ENCODE measurements at regions not wholly inside any gene's neighbourhood (a gene's known extent, or its start where the extent isn't known, plus 50 kb on each side); places are given as distances from the start of the nearest gene placed in this dataset.

DNA sequence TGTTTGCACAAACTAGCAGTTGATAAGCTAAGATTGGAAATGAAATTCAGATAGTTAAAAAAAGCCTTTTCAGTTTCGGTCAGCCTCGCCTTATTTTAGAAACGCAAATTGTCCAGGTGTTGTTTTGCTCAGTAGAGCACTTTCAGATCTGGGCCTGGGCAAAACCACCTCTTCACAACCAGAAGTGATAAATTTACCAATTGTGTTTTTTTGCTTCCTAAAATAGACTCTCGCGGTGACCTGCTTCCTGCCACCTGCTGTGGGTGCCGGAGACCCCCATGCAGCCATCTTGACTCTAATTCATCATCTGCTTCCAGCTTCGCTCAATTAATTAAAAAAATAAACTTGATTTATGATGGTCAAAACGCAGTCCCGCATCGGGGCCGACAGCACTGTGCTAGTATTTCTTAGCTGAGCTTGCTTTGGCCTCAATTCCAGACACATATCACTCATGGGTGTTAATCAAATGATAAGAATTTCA, 335.6 kb downstream of the TMEM121 start:
- Histone ChIP-seq H3K4me3 (ENCODE audit: low read depth in 1 of 2, low read length in 2 of 2) (no peak overlapping the region), H3K4me1 (ENCODE audit: control insufficient read depth in 1 of 2, insufficient read depth in 2 of 2, low read length in 2 of 2) (no peaks in the 10 kb centered on the region), H3K36me3 (ENCODE audit: control insufficient read depth in 1 of 2, insufficient read depth in 2 of 2, low read length in 2 of 2) (no peaks in the 10 kb centered on the region), H3K27ac (ENCODE audit: low read length) (no peak overlapping the region), H3K9me3 (ENCODE audit: control insufficient read depth in 1 of 2, low read length in 2 of 2) (no peaks in the 10 kb centered on the region), H3K27me3 (ENCODE audit: low read depth, low read length) (no peaks in the 10 kb centered on the region)

DNA sequence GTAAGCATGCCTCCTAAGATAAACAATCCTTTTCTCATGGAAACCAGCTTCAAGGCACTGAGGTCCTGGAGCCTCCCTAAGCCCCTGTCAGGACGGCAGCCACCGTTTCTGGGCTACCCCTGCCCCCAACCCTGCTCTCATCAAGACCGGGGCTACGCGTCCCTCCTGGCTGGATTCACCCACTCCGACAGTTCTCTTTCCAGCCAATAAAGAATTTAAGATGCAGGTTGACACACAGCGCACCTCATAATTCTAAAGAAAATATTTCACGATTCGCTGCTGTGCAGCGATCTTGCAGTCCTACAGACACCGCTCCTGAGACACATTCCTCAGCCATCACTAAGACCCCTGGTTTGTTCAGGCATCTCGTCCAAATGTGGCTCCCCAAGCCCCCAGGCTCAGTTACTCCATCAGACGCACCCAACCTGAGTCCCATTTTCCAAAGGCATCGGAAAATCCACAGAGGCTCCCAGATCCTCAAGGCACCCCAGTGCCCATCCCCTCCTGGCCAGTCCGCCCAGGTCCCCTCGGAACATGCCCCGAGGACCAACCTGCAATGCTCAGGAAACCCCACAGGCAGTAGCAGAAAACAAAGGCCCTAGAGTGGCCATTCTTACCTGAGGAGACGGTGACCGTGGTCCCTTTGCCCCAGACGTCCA, 336.3 kb downstream of the TMEM121 start:
- no peak overlapping the region for H3K4me3 ChIP-seq (ENCODE audit: low read depth in 1 of 2, low read length in 2 of 2)
- H3K4me1 ChIP-seq (ENCODE audit: control insufficient read depth in 1 of 2, insufficient read depth in 2 of 2, low read length in 2 of 2), result no peaks in the 10 kb centered on the region
- H3K36me3 ChIP-seq (ENCODE audit: control insufficient read depth in 1 of 2, insufficient read depth in 2 of 2, low read length in 2 of 2), result no peaks in the 10 kb centered on the region
- H3K27me3 ChIP-seq (ENCODE audit: low read depth, low read length), result no peaks in the 10 kb centered on the region
- no peaks in the 10 kb centered on the region for H3K9me3 ChIP-seq (ENCODE audit: control insufficient read depth in 1 of 2, low read length in 2 of 2)
- no peak overlapping the region for H3K27ac ChIP-seq (ENCODE audit: low read length)

DNA sequence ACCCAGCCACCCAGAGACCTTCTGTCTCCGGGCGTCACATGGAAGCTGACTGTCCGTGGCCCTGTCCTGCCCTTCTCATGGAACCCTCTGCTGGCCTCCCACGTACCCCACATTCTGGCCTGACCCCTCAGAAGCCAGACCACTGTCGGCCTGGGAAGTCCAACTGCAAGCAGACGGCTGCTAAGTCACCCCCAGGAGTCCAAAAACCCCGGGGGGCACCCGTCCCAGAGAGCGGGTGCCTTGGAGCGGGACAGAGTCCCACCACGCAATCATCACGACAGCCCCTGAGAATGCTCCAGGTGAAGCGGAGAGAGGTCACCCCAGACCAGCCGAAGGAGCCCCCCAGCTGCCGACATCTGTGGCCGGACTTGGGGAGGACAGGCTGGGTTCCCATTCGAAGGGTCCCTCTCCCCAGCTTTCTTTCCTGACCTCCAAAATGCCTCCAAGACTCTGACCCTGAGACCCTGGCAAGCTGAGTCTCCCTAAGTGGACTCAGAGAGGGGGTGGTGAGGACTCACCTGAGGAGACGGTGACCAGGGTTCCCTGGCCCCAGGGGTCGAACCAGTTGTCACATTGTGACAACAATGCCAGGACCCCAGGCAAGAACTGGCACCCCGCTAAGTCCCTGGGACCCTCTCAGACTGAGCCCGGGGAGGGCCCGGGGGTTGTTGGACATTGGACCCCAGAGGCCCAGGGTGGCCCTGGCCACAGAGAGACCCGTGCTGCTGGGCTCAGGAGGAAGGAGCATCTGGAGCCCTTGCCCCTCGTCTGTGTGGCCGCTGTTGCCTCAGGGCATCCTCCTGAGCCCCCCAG, 337.1 kb downstream of the TMEM121 start:
- H3K27ac ChIP-seq (ENCODE audit: low read length), result no peak overlapping the region
- no peaks in the 10 kb centered on the region for H3K4me1 ChIP-seq (ENCODE audit: control insufficient read depth in 1 of 2, insufficient read depth in 2 of 2, low read length in 2 of 2)
- peaks cover 0 to 6% of the 10 kb centered on the region in 2 donors for H3K9me3 ChIP-seq (ENCODE audit: control insufficient read depth in 1 of 2, low read length in 2 of 2)

GRCh38 chr14:105864116-105864515, 337.7 kb downstream of the TMEM121 start:
- Histone ChIP-seq H3K36me3 (ENCODE audit: control insufficient read depth in 1 of 2, insufficient read depth in 2 of 2, low read length in 2 of 2) (no peaks in the 10 kb centered on the region), H3K27me3 (ENCODE audit: low read depth, low read length) (no peaks in the 10 kb centered on the region), H3K4me3 (ENCODE audit: low read depth in 1 of 2, low read length in 2 of 2) (no peak overlapping the region), H3K27ac (ENCODE audit: low read length) (no peak overlapping the region), H3K9me3 (ENCODE audit: control insufficient read depth in 1 of 2, low read length in 2 of 2) (peaks cover 0 to 6% of the 10 kb centered on the region in 2 donors), H3K4me1 (ENCODE audit: control insufficient read depth in 1 of 2, insufficient read depth in 2 of 2, low read length in 2 of 2) (no peaks in the 10 kb centered on the region)

More for the DNA sequence above, 337.1 kb downstream of the TMEM121 start:
- Histone ChIP-seq H3K4me3 (ENCODE audit: low read depth in 1 of 2, low read length in 2 of 2) (no peak overlapping the region), H3K27me3 (ENCODE audit: low read depth, low read length) (no peaks in the 10 kb centered on the region), H3K36me3 (ENCODE audit: control insufficient read depth in 1 of 2, insufficient read depth in 2 of 2, low read length in 2 of 2) (no peaks in the 10 kb centered on the region)

DNA sequence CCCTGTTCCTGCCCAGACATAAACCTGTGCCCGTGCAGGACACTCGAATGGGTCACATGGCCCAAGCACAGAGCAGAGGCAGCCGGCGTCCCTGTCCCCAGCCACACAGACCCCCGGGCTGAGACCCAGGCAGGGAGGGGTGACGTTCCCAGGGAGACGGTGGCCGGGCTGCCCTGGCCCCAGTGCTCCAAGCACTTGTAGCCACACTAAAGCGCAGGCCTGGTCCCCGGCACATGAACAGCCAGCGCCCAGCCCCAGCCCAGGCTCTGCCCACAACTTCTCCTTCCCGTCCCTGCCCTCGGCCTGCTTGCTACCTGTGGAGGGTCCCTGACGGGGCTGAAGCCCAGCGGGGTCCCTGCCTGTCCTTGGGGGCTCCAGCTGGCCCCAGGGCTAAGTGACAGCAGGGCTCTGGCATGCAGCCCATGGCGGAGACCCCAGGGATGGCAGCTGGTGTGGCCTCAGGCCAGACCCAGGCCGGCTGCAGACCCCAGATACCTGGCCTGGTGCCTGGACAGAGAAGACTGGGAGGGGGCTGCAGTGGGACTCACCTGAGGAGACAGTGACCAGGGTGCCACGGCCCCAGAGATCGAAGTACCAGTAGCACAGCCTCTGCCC, 338.4 kb downstream of the TMEM121 start:
- Histone ChIP-seq H3K4me3 (ENCODE audit: low read depth in 1 of 2, low read length in 2 of 2) (no peak overlapping the region), H3K9me3 (ENCODE audit: control insufficient read depth in 1 of 2, low read length in 2 of 2) (peaks cover 0 to 6% of the 10 kb centered on the region in 2 donors)

GRCh38 chr14:105865266-105865903, 339.0 kb downstream of the TMEM121 start:
- H3K4me1 ChIP-seq (ENCODE audit: control insufficient read depth in 1 of 2, insufficient read depth in 2 of 2, low read length in 2 of 2), result no peaks in the 10 kb centered on the region

More for the DNA sequence above, 338.4 kb downstream of the TMEM121 start:
- H3K36me3 ChIP-seq (ENCODE audit: control insufficient read depth in 1 of 2, insufficient read depth in 2 of 2, low read length in 2 of 2), result no peaks in the 10 kb centered on the region
- H3K27ac ChIP-seq (ENCODE audit: low read length), result no peak overlapping the region
- H3K4me1 ChIP-seq (ENCODE audit: control insufficient read depth in 1 of 2, insufficient read depth in 2 of 2, low read length in 2 of 2), result no peaks in the 10 kb centered on the region
- H3K27me3 ChIP-seq (ENCODE audit: low read depth, low read length), result no peaks in the 10 kb centered on the region

GRCh38 chr14:105865904-105866840, 339.8 kb downstream of the TMEM121 start:
- peaks cover 0 to 6% of the 10 kb centered on the region in 2 donors for H3K9me3 ChIP-seq (ENCODE audit: control insufficient read depth in 1 of 2, low read length in 2 of 2)
- no peaks in the 10 kb centered on the region for H3K27me3 ChIP-seq (ENCODE audit: low read depth, low read length)
- H3K4me1 ChIP-seq (ENCODE audit: control insufficient read depth in 1 of 2, insufficient read depth in 2 of 2, low read length in 2 of 2), result no peaks in the 10 kb centered on the region
- H3K27ac ChIP-seq (ENCODE audit: low read length), result no peak overlapping the region
- H3K36me3 ChIP-seq (ENCODE audit: control insufficient read depth in 1 of 2, insufficient read depth in 2 of 2, low read length in 2 of 2), result no peaks in the 10 kb centered on the region
- no peak overlapping the region for H3K4me3 ChIP-seq (ENCODE audit: low read depth in 1 of 2, low read length in 2 of 2)

More at GRCh38 chr14:105865266-105865903, 339.0 kb downstream of the TMEM121 start:
- Histone ChIP-seq H3K4me3 (ENCODE audit: low read depth in 1 of 2, low read length in 2 of 2) (no peak overlapping the region), H3K9me3 (ENCODE audit: control insufficient read depth in 1 of 2, low read length in 2 of 2) (peaks cover 0 to 6% of the 10 kb centered on the region in 2 donors), H3K27me3 (ENCODE audit: low read depth, low read length) (no peaks in the 10 kb centered on the region), H3K27ac (ENCODE audit: low read length) (no peak overlapping the region), H3K36me3 (ENCODE audit: control insufficient read depth in 1 of 2, insufficient read depth in 2 of 2, low read length in 2 of 2) (no peaks in the 10 kb centered on the region)

DNA sequence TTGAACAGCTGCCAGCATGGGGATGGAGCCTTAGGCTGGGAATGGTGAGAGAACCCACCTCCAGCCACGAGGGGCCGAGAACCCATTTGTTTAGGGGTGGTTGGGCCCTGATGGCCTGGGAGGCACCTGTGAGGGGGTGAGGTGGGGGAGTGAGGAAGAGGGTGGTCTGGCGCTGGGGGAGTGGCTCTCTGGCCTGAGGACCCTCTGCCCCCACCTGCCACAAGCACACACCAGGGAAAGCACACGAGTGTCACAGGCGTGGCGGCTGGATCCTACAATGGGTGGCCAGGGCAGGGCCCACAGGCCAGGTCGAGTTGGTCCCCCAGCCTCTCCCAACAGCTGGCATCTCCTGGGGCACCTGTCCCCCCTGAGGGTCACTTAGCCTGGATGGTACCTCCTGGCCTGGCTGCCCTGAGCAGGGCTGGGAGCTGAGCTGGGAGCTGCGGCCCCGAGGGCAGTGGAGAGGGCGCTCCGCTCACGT, 340.5 kb downstream of the TMEM121 start:
- Histone ChIP-seq H3K4me3 (ENCODE audit: low read depth in 1 of 2, low read length in 2 of 2) (no peak overlapping the region), H3K27ac (ENCODE audit: low read length) (no peak overlapping the region), H3K9me3 (ENCODE audit: control insufficient read depth in 1 of 2, low read length in 2 of 2) (peaks cover 0 to 6% of the 10 kb centered on the region in 2 donors), H3K4me1 (ENCODE audit: control insufficient read depth in 1 of 2, insufficient read depth in 2 of 2, low read length in 2 of 2) (no peaks in the 10 kb centered on the region), H3K27me3 (ENCODE audit: low read depth, low read length) (no peaks in the 10 kb centered on the region), H3K36me3 (ENCODE audit: control insufficient read depth in 1 of 2, insufficient read depth in 2 of 2, low read length in 2 of 2) (no peaks in the 10 kb centered on the region)

- Histone ChIP-seq H3K27me3 (ENCODE audit: low read depth, low read length) (no peaks in the 10 kb centered on the region), H3K4me1 (ENCODE audit: control insufficient read depth in 1 of 2, insufficient read depth in 2 of 2, low read length in 2 of 2) (no peaks in the 10 kb centered on the region), H3K36me3 (ENCODE audit: control insufficient read depth in 1 of 2, insufficient read depth in 2 of 2, low read length in 2 of 2) (no peaks in the 10 kb centered on the region), H3K27ac (ENCODE audit: low read length) (no peak overlapping the region), H3K9me3 (ENCODE audit: control insufficient read depth in 1 of 2, low read length in 2 of 2) (peaks cover 0 to 6% of the 10 kb centered on the region in 2 donors), H3K4me3 (ENCODE audit: low read depth in 1 of 2, low read length in 2 of 2) (no peak overlapping the region)
Observed at GRCh38 chr14:105867961-105868599, 341.7 kb downstream of the TMEM121 start.

GRCh38 chr14:105871590-105871989, 345.2 kb downstream of the TMEM121 start:
- no peaks in the 10 kb centered on the region for H3K4me1 ChIP-seq (ENCODE audit: control insufficient read depth in 1 of 2, insufficient read depth in 2 of 2, low read length in 2 of 2)
- no peaks in the 10 kb centered on the region for H3K36me3 ChIP-seq (ENCODE audit: control insufficient read depth in 1 of 2, insufficient read depth in 2 of 2, low read length in 2 of 2)
- no peaks in the 10 kb centered on the region for H3K27me3 ChIP-seq (ENCODE audit: low read depth, low read length)
- H3K4me3 ChIP-seq (ENCODE audit: low read depth in 1 of 2, low read length in 2 of 2), result no peak overlapping the region
- H3K27ac ChIP-seq (ENCODE audit: low read length), result no peak overlapping the region
- peaks cover 0 to 8% of the 10 kb centered on the region in 2 donors for H3K9me3 ChIP-seq (ENCODE audit: control insufficient read depth in 1 of 2, low read length in 2 of 2)

All from muscle layer of duodenum (tissue), 2 donors.